Kasumi-1 (cell line): ENCODE measurements at regions not wholly inside any gene's neighbourhood (a gene's known extent, or its start where the extent isn't known, plus 50 kb on each side); places are given as distances from the start of the nearest gene placed in this dataset.

ENCODE experiments used
- DNase-seq, 2 experiments: peaks; one replicate each; lab custom pipeline; 2025; lab: John Stamatoyannopoulos, UW

DNA sequence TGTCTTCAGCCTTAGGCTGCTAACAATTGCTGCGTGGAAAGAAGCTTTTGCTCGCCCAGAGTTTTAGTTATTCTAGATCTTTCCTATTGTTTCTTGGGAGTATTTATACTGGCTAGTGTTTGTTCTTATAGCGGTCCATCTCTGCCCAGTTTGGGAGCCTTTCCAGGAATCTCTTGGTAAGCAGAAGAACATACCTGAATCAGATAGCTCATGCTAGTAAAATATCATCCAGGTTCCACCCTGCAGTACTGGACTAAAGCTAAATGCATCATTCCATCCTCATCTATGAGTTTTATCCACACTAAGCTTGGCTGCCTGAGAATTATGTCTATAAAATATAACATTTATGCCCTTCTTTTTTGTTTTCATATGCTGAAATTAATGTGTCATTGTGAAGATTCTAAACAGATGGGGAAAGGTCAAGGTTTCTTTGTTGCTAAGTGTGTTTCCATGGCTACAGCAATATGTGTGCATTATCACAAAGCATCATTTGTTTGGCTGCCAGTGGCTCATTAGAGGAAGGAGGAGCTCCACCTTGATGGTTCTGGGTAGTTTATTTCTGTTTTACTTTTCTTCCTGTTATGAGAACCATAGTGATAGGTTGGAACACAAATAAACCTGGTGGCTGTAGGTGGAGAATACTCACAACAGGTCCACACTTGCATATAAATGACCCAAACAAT is 182.8 kb downstream of the PIK3C3 start:
- DNase-seq: no peak

DNA sequence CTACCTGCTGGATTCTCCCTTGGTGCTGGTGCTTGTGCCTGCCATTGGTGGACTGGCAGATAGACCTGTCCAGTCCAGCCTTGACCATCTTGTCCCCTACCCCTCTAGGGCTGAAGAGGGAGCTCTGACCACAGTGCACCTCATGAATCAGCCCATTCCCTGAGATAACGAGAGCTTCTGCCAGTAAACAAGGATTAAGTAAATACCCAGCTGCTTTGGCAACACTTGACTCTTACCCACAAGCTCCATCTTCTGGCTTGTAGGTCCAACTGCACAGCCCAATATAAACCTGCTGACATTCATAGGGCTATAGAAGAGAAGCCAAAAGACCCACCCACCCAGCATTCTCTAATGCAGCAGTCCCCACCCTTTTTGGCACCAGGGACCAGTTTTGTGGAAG is 186.4 kb downstream of the PIK3C3 start:
- no peak for DNase-seq

DNA sequence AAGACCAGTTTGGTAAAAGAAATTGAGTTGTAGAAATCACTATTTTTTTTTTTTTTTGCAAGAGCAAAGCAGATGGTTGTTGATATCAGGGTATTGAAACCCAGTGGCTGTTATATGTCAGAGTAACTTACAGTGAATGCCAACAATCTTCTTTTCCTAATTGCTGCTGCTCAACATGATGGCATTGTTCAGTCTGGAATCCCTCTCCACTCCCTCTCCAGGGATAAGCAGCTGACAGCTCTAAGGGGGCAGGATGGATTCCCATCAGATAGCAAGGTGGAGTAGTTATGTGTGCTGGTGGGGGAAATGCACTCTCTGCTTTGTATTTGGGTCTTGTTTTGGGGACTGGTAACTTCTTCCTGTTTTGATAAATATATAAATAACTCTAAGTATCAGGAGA is 200.0 kb downstream of the PIK3C3 start:
- no peak for DNase-seq

DNA sequence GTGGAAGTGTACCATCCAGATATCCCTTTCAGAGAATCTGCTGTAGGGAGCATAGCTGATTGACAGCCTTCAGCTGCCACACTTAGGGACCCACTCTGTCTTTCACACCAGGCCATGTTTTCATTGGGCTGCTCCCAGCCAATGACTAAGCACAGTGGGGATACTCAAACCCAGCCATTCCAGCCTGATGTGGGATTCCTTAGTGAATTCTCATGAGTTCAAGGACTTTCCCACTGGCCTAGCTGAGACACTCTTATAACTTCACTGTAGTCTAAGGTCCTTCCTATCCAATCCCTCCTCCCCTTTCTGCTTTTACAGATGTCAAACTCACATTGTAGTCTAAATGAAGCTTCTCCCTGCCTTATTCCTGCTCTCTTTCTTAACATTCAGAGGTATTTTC is 201.2 kb downstream of the PIK3C3 start:
- no peak for DNase-seq

- DNase-seq: no peak
Observed at GRCh38 chr18:42157420-42157819, 202.4 kb downstream of the PIK3C3 start.

DNA sequence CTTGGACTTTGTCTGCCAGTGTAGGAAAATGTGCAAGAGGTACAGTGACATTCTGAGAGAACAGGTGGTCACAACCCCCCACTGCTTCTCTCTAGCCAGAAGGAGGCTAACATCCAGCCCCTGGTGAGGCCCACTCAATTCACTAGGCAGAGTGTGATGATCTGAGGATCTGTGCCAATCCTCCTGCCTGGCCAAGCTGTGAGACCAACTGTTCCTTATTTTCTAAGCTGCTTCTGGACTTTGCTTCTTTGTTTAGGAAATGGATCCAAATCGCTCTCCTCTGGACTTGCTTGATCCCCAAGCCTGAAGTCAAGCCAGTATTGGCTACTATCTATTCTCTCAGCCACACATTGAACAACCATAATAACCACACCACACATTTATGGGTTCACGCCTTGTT is 202.8 kb downstream of the PIK3C3 start:
- DNase-seq: no peak

DNA sequence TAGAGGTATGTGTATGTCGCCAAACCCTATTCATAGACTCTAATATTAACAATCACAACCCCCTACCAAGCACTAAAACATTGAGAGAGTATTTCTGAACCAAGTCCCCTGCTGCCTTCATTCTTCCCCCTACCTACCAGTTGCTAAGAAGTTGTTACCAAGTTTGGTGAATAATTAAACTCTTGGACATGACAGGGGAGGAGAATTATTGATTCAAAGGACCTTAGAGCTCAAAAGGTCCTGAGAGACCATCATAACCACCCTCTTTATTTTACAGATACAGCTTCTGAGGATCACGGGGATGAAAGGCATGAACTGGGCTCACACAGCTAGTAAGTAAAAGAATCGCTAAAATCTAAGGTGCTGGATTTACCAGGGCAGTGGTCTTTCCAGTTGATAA is 204.1 kb downstream of the PIK3C3 start:
- DNase-seq: no peak

DNA sequence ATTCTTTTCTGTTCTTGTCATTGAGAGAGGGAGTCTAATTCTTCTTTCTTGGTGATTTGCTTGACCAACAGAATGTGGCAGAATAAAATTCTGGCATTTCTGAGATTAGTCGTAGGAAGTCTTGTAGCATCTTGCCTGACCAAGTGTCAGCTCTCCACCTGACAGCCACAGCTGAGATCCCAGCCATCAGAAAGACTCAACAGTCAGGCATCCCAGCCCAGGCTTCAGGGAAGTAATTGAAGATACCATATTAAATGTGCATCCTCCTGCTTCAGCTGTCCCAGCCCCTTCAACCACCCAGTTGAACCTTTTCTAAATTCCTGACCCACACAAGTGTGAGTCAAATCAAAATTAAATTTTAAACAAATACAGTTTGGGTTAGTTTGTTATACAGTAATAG is 208.3 kb downstream of the PIK3C3 start:
- no peak for DNase-seq

DNA sequence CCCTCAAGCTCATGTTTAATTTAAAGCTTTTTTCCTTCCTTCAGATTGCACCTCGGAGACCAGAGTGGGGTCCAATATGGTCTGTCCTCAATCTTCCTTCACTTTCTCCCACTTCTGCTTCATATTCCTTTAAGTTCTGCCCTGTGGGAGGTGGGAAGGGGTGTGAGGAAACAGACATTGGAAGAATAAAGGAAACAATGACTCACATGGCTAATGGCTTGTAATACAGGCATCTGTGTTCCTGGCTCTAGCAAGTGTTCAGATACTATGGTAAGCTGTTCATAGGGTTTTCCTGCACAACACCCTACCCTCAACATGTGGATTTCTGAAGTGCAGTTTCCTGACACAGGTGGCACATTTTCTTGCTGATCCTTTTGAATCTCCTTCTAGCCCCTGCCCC is 209.5 kb downstream of the PIK3C3 start:
- no peak for DNase-seq

DNA sequence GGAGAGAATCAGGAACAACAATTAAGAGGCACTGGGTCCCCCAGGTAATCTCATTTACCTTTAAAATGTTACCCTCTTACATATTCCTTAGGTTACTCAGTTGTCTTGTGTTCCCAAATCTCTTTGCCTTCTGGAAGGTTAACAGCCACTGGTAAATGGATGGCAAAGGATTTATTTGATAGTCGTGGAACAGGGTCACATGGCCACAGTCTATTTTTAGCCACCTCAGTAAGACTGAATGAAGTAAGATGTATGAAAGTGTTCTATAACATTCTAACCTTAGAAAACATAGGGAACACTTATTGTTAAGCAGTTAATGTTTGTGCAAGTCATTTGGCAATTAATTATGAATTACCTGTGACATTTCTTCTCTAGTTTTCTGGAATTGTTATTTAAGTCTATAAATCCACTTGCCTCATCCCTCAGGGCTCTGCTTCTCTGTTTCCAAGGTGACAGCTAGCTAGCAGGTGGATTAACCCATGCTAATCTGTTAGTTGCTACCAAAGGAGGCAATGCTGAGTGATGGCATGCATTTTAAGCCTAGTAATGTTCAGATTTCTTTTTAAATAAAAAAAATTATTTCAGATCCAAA is 211.0 kb downstream of the PIK3C3 start:
- no peak for DNase-seq

DNA sequence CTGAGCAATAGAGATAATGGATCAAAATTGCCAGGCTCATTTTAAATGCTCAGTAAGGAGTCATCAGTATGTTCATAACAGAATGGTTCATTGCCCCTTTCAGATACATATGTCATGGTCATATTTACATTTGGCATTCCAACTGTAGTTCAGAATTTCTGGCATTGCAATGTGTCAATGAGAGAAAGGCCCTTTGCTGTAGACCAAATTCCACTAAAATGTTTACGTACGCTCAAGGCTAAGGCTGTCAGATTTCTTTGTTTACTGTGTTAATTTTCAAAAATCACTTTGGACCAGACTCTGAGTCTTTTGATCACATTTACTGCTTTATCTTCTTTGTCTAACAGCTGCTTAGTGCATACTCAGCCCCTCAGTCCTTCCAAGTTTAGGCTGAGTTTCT is 213.5 kb downstream of the PIK3C3 start:
- no peak for DNase-seq

DNA sequence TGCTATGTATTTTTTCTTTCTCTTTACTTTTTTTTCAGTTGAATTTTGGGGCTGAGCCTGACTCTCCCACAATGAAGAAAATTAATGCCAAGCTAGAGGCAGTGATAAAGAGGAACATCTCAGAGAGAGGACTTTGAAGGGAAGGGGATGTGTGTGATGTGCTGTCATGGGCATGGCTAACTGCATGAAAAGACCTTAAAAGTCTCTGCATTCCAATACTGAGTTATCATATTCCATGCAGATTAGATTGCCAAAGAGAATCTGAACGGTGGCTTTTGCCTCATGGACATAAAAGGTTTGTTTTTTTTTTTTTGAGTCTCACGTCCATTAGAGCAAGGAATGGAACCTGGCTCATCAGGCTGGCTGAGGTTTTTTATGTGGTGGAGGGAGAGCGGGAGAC is 213.9 kb downstream of the PIK3C3 start:
- DNase-seq: no peak

- DNase-seq: peak; percentile 53 to 54
Observed at GRCh38 chr18:42174909-42175308, 219.9 kb downstream of the PIK3C3 start.

- DNase-seq: no peak
Observed at GRCh38 chr18:42176599-42176998, 221.6 kb downstream of the PIK3C3 start.

- DNase-seq: no peak
Observed at GRCh38 chr18:42177390-42177789, 222.4 kb downstream of the PIK3C3 start.

GRCh38 chr18:42178376-42179080 is 223.5 kb downstream of the PIK3C3 start:
- no peak for DNase-seq

DNA sequence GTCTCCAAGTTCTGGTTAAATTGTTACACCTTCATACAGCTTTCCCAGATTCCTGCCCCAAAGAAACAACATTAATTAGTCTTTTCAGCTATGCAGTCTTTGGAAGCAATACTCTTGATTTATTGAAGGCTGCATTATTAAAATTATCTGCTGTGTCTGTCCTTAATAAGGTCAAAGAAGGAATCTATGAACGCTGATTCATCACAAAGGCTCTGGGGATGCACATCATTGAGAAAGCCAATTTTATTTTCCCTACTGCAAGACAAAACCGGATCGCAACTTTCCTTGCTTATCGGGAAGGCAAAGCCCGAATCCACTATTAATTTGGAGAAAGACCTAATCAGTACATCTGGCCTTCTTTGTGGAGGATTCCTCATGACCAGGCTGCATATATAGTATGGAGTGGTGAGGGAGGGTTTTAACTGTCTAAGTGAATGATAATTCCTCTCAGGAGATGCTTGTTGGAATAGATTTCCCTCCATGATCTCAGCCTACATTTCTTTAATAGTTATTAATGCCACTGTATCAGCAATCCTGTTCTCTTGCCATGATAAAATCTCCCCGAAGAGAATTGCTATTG is 224.6 kb downstream of the PIK3C3 start:
- DNase-seq: no peak

- DNase-seq: no peak
Observed at GRCh38 chr18:42181474-42181873, 226.4 kb downstream of the PIK3C3 start.

DNA sequence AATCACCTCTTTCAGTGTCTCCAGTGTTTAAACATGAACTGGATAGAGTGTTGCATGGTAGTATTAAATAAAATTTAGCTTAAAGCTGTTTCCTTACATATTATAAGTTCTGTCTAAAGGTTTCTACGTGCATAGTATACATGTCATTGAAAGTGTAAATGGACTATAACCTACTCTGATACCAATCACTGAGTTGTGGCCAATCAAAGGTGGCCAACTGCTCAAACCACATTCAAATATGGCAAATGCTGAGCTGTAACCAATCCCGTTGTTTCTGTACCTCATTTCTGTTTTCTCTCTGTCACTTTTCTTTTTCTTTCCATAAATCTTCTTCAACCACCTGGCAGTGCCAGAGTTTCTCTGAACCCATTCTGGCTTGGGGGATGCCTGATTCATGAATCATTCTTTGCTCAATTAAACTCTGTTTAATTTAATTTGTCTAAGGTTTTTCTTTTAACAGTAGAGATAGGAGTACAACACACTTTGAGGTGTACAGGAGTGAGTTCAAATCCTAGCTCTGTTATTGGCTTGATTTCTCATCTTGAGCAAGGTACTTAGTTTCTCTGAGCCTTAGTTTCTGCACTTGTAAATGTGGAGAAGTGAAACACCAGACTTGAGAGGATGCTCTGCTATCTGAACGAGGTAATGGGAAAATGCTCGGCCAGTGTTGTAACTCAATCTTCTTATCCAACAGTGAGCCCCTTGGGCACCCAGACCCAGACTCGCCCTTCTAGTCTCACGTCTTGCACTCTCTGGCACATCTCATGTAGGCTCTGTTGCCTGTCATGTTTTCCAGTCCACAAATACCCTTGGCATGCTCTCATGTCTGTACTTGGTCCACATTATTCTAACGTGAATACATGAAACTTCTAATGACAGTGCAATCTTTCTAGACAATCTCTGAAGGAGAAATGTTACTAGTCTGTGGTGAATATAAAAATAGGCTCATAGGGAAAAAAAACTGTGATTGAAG is 228.0 kb downstream of the PIK3C3 start:
- no peak for DNase-seq

- no peak for DNase-seq
Observed at GRCh38 chr18:42183746-42184145, 228.7 kb downstream of the PIK3C3 start.

DNA sequence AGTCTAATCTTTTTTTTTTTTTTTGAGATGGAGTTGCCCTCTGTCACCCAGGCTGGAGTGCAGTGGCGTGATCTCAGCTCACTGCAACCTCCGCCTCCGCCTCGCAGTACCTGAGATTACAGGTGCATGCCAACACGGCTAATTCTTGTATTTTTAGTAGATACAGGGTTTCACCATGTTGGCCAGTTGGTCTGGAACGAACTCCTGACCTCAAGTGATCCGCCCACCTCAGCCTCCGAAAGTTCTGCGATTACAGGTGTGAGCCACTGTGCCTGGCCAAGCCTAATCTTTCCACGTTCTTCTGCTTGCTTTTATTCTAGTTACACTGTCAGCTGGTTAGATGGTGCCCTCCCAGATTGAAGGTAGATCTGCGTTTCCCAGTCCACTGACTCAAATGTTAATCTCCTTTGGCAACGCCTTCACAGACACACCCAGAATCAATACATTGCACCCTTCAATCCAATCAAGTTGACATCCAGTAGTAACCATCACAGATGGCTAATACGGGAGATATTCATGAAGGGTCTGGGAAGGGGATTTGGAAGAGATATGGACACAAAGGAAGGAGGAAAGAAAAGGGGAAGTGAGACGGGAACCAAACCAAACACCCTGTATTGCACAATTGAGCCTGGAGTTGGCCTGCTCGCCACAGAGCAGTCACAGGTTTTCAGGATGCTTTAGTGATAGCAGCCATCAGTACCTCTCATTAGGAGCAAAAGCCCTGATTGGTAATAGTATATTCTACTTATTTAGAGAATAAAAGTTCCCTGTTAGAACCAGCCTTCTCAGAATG is 229.8 kb downstream of the PIK3C3 start:
- DNase-seq: peak; percentile 21 to 33
